LNCAP (cell line): ENCODE measurements at regions not wholly inside any gene's neighbourhood (a gene's known extent, or its start where the extent isn't known, plus 50 kb on each side); places are given as distances from the start of the nearest gene placed in this dataset.

Source experiments
- CTCF ChIP-seq: fragments of 450-650 bp; IDR thresholded peaks from 2 replicates; pipeline ENCODE4 v1.5.1; 2017; ENCODE audit warnings: mild to moderate bottlenecking

- TF ChIP-seq CTCF, result no peak
Measured at GRCh38 chr4:33802578-33802977, 2441.7 kb downstream of the ARAP2 start.

GRCh38 chr4:33825685-33826084 is 2418.6 kb downstream of the ARAP2 start:
- no peak for TF ChIP-seq CTCF

- no peak for TF ChIP-seq CTCF
Measured at GRCh38 chr4:33831442-33832066, 2412.8 kb downstream of the ARAP2 start.

GRCh38 chr4:33837043-33837838 is 2407.1 kb downstream of the ARAP2 start:
- TF ChIP-seq CTCF, result no peak

- TF ChIP-seq CTCF, result no peak
Measured at GRCh38 chr4:33841120-33841519, 2403.2 kb downstream of the ARAP2 start.

GRCh38 chr4:33850371-33850902 is 2393.9 kb downstream of the ARAP2 start:
- no peak for TF ChIP-seq CTCF

GRCh38 chr4:33864290-33864859 is 2379.9 kb downstream of the ARAP2 start:
- no peak for TF ChIP-seq CTCF
